H9 (cell line): ENCODE measurements at regions not wholly inside any gene's neighbourhood (a gene's known extent, or its start where the extent isn't known, plus 50 kb on each side); places are given as distances from the start of the nearest gene placed in this dataset.

Source experiments
- DNase-seq: peaks from one replicate; pipeline ENCODE4 v3.0.0-alpha.2; 2017
- H2AFZ ChIP-seq: one replicate; pipeline ENCODE4 v1.6.1; 2013; ENCODE audit warnings: mild to moderate bottlenecking, low read length, control low read depth, moderate library complexity
- H2AK5ac ChIP-seq: 2 replicates; pipeline ENCODE4 v1.6.1; 2013; ENCODE audit warnings: low read length, control low read depth, mixed read lengths; ENCODE audit not compliant: insufficient read length
- H2BK120ac ChIP-seq: one replicate; pipeline ENCODE4 v1.6.1; 2013; ENCODE audit warnings: low read depth, mild to moderate bottlenecking, low read length, control low read depth, inconsistent platforms; ENCODE audit not compliant: poor library complexity, severe bottlenecking
- H2BK12ac ChIP-seq: 2 replicates; pipeline ENCODE4 v1.6.1; 2013; ENCODE audit warnings: low read length, control low read depth, mixed read lengths, low read depth; ENCODE audit not compliant: insufficient read length
- H2BK15ac ChIP-seq: 2 replicates; pipeline ENCODE4 v1.6.1; 2013; ENCODE audit warnings: low read depth, low read length, control low read depth
- H2BK20ac ChIP-seq: one replicate; pipeline ENCODE4 v1.6.1; 2013; ENCODE audit warnings: low read depth, mild to moderate bottlenecking, low read length, control low read depth, inconsistent platforms; ENCODE audit not compliant: poor library complexity, severe bottlenecking
- H2BK5ac ChIP-seq: 2 replicates; pipeline ENCODE4 v1.6.1; 2013; ENCODE audit warnings: low read length, control low read depth, mixed read lengths; ENCODE audit not compliant: insufficient read length
- H3K14ac ChIP-seq: 2 replicates; pipeline ENCODE4 v1.6.1; 2013; ENCODE audit warnings: low read length, control low read depth; ENCODE audit not compliant: insufficient read depth
- H3K18ac ChIP-seq: 2 replicates; pipeline ENCODE4 v1.6.1; 2013; ENCODE audit warnings: low read depth, mild to moderate bottlenecking, mixed read lengths, low read length, control low read depth; ENCODE audit not compliant: insufficient read length
- H3K23ac ChIP-seq: 2 replicates; pipeline ENCODE4 v1.6.1; 2013; ENCODE audit warnings: low read length, control low read depth, mixed read lengths, low read depth; ENCODE audit not compliant: insufficient read length
- H3K23me2 ChIP-seq: 2 replicates; pipeline ENCODE4 v1.6.1; 2013; ENCODE audit warnings: low read depth, mild to moderate bottlenecking, mixed read lengths, low read length, control low read depth; ENCODE audit not compliant: insufficient read length, poor library complexity, severe bottlenecking
- H3K27ac ChIP-seq: 2 replicates; pipeline ENCODE4 v1.5.1; 2013; ENCODE audit warnings: low read length, control low read depth, mixed read lengths, low read depth; ENCODE audit not compliant: insufficient read length
- H3K27me3 ChIP-seq: 2 replicates; pipeline ENCODE4 v1.6.1; 2013; ENCODE audit warnings: low read length, control low read depth, inconsistent platforms; ENCODE audit not compliant: insufficient read depth
- H3K4ac ChIP-seq: 2 replicates; pipeline ENCODE4 v1.6.1; 2013; ENCODE audit warnings: low read depth, mild to moderate bottlenecking, control low read depth, inconsistent platforms, low read length, moderate library complexity
- H3K4me1 ChIP-seq: 2 replicates; pipeline ENCODE4 v1.6.1; 2013; ENCODE audit warnings: low read length, control low read depth, inconsistent platforms; ENCODE audit not compliant: insufficient read depth
- H3K4me2 ChIP-seq: 2 replicates; pipeline ENCODE4 v1.6.1; 2013; ENCODE audit warnings: low read length, control low read depth, mixed read lengths; ENCODE audit not compliant: insufficient read length, insufficient read depth
- H3K56ac ChIP-seq: 2 replicates; pipeline ENCODE4 v1.6.1; 2013; ENCODE audit warnings: low read depth, mild to moderate bottlenecking, mixed read lengths, low read length, control low read depth; ENCODE audit not compliant: insufficient read length
- H3K79me1 ChIP-seq: 2 replicates; pipeline ENCODE4 v1.6.1; 2013; ENCODE audit warnings: low read depth, mild to moderate bottlenecking, moderate library complexity, low read length, control low read depth, inconsistent platforms; ENCODE audit not compliant: insufficient read depth, poor library complexity, severe bottlenecking
- H3K79me2 ChIP-seq: 2 replicates; pipeline ENCODE4 v1.6.1; 2013; ENCODE audit warnings: low read length, control low read depth, inconsistent platforms; ENCODE audit not compliant: insufficient read depth
- H3K9ac ChIP-seq: 2 replicates; pipeline ENCODE4 v1.6.1; 2013; ENCODE audit warnings: low read length, control low read depth, mixed read lengths; ENCODE audit not compliant: insufficient read length; ENCODE audit errors: extremely low read depth
- H3K9me3 ChIP-seq: one replicate; pipeline ENCODE4 v1.6.1; 2013; ENCODE audit warnings: low read depth, low read length, inconsistent platforms; ENCODE audit not compliant: control insufficient read depth
- H3T11ph ChIP-seq: one replicate; pipeline ENCODE4 v1.6.1; 2013; ENCODE audit warnings: mild to moderate bottlenecking, low read length, control low read depth, inconsistent platforms
- H4K20me1 ChIP-seq: one replicate; pipeline ENCODE4 v1.6.1; 2013; ENCODE audit not compliant: control insufficient read depth, insufficient read length, insufficient read depth
- H4K5ac ChIP-seq: 2 replicates; pipeline ENCODE4 v1.6.1; 2013; ENCODE audit warnings: low read depth, mild to moderate bottlenecking, mixed read lengths, low read length, control low read depth; ENCODE audit not compliant: insufficient read length
- H4K8ac ChIP-seq: replicated peaks from 2 replicates; pipeline ENCODE4 v1.6.1; 2013; ENCODE audit warnings: low read length, control low read depth, mixed read lengths, low read depth; ENCODE audit not compliant: insufficient read length
- H4K91ac ChIP-seq: 2 replicates; pipeline ENCODE4 v1.6.1; 2013; ENCODE audit warnings: low read depth, mild to moderate bottlenecking, moderate library complexity, mixed read lengths, low read length, control low read depth; ENCODE audit not compliant: insufficient read length
- H3K27ac Mint-ChIP-seq, 3 experiments: 2 replicates in 2 of 3; 3 replicates in 1 of 3; pipeline ENCODE4 v1.8.0; 2020 to 2021; ENCODE audit warnings: mixed read lengths in 3 of 3, mild to moderate bottlenecking in 1 of 3, moderate library complexity in 1 of 3
- H3K27me3 Mint-ChIP-seq: 2 replicates; pipeline ENCODE4 v1.8.0; 2021; ENCODE audit warnings: low read depth, mild to moderate bottlenecking, moderate library complexity, mixed read lengths
- H3K36me3 Mint-ChIP-seq, 3 experiments: 2 replicates in 2 of 3; 3 replicates in 1 of 3; pipeline ENCODE4 v1.8.0; 2020 to 2021; ENCODE audit warnings: low read depth in 3 of 3, mixed read lengths in 3 of 3; ENCODE audit not compliant: insufficient read depth in 1 of 3
- H3K4me1 Mint-ChIP-seq, 2 experiments: 2 replicates each; pipeline ENCODE4 v1.8.0; 2020; ENCODE audit warnings: mixed read lengths in 2 of 2
- H3K4me3 Mint-ChIP-seq, 2 experiments: 2 replicates in 1 of 2; 3 replicates in 1 of 2; pipeline ENCODE4 v1.8.0; 2020 to 2021; ENCODE audit warnings: mild to moderate bottlenecking in 2 of 2, mixed read lengths in 2 of 2, moderate library complexity in 1 of 2
- H3K9me3 Mint-ChIP-seq, 2 experiments: 2 replicates in 1 of 2; 3 replicates in 1 of 2; pipeline ENCODE4 v1.8.0; 2020; ENCODE audit warnings: mild to moderate bottlenecking in 2 of 2, mixed read lengths in 2 of 2, moderate library complexity in 1 of 2
- WGBS: extraction: QIAGEN DNeasy Blood & Tissue Kit; methylation state at CpG from one replicate; pipeline ENCODE4 v1.1.7; 2013; ENCODE audit warnings: missing lambda C conversion rate, low lambda C conversion rate, mixed read lengths; ENCODE audit not compliant: insufficient read length; ENCODE audit errors: extremely low coverage; 5-methylcytosine and 5-hydroxymethylcytosine counted together
- TF ChIP-seq, protein P1 (sequence below): fragments of 200-600 bp; sonication (generic); conservative IDR thresholded peaks from 3 replicates; pipeline ENCODE4 v1.8.0; 2021; ENCODE audit warnings: antibody characterized with exemption, mild to moderate bottlenecking

DNA sequence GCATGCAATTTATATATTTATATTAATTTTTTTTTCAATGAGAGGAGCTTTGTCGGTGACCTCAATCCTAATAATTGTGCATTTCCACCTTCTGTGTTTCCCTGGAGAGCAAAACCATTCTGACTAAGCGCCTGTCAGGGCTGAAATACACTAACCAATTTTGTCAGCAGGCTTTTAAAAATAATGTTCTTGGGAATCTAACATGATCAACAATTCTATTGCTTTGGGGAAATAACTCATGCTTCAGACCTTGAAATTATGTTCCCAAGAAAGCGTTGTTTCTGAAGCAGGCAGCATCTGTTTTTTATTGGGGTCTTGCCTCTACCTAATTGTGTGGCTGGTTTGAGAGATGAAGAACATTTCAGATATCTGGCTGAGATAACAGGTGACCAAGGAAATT lies 129.1 kb upstream of the ALKAL2 start:
- DNase-seq, result no peak
- TF ChIP-seq, protein P1, sequence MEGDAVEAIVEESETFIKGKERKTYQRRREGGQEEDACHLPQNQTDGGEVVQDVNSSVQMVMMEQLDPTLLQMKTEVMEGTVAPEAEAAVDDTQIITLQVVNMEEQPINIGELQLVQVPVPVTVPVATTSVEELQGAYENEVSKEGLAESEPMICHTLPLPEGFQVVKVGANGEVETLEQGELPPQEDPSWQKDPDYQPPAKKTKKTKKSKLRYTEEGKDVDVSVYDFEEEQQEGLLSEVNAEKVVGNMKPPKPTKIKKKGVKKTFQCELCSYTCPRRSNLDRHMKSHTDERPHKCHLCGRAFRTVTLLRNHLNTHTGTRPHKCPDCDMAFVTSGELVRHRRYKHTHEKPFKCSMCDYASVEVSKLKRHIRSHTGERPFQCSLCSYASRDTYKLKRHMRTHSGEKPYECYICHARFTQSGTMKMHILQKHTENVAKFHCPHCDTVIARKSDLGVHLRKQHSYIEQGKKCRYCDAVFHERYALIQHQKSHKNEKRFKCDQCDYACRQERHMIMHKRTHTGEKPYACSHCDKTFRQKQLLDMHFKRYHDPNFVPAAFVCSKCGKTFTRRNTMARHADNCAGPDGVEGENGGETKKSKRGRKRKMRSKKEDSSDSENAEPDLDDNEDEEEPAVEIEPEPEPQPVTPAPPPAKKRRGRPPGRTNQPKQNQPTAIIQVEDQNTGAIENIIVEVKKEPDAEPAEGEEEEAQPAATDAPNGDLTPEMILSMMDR, result no peak

More for the DNA sequence above, 129.1 kb upstream of the ALKAL2 start:
- H3K9me3 ChIP-seq, result no peaks in the 10 kb centered on the region
- WGBS, result no CpG with 5 or more reads among the region's 3 CpGs
- H3K23me2 ChIP-seq, result no peaks in the 10 kb centered on the region
- no peak overlapping the region for H3K4ac ChIP-seq
- Mint-ChIP-seq H3K4me1 (no peaks in the 10 kb centered on the region), H3K27ac (no peak overlapping the region), H3K9me3 (peaks cover 3 to 4% of the 10 kb centered on the region in 2 experiments; a peak in 4 of 5 replicates), H3K36me3 (no peaks in the 10 kb centered on the region), H3K4me3 (no peak overlapping the region), H3K27me3 (peaks cover 2% of the 10 kb centered on the region; the same call in 1 of the 2 replicates)
- H2BK5ac ChIP-seq, result no peak overlapping the region
- no peak overlapping the region for H2AFZ ChIP-seq
- H4K5ac ChIP-seq, result no peak overlapping the region
- H2BK15ac ChIP-seq, result no peak overlapping the region
- H3K4me2 ChIP-seq, result no peak overlapping the region
- H4K91ac ChIP-seq, result no peak overlapping the region
- H3K79me1 ChIP-seq, result no peaks in the 10 kb centered on the region
- H3T11ph ChIP-seq, result no peak overlapping the region
- H3K79me2 ChIP-seq, result no peaks in the 10 kb centered on the region
- no peak overlapping the region for H2BK20ac ChIP-seq
- H2AK5ac ChIP-seq, result no peak overlapping the region
- H4K20me1 ChIP-seq, result no peaks in the 10 kb centered on the region
- H3K23ac ChIP-seq, result no peak overlapping the region
- H2BK120ac ChIP-seq, result no peak overlapping the region
- no peak overlapping the region for H3K14ac ChIP-seq
- no peak overlapping the region for H3K9ac ChIP-seq
- H3K18ac ChIP-seq, result no peak overlapping the region
- H3K56ac ChIP-seq, result no peak overlapping the region
- H3K27ac ChIP-seq, result no peak overlapping the region
- H2BK12ac ChIP-seq, result no peak overlapping the region
- H3K27me3 ChIP-seq, result no peaks in the 10 kb centered on the region
- H3K4me1 ChIP-seq, result no peaks in the 10 kb centered on the region
- no peak overlapping the region for H4K8ac ChIP-seq
